ENCODE measurements at regions not wholly inside any gene's neighbourhood (a gene's known extent, or its start where the extent isn't known, plus 50 kb on each side); places are given as distances from the start of the nearest gene placed in this dataset.

DNA sequence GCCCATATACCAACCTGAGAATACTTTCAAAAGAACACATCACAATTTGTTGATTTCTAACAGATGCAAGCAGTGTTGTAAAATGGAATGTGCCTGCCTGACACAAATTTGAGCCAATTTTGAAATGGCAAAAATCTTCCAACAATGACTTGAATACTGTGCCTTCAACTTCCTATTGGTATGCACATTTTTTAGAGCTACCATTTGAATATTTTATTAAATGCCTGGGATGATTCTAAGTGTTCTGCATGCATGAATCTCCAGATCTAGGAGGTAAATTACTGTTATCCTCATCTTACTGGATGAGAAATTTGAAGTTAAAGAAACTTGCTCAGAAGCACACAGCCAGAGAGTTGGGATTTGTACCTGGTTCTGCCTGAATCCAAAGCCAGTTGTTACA, 282.8 kb upstream of the LRRN1 start:
- ATAC-seq (ENCODE audit: low FRiP score) (no peak), DNase-seq (ENCODE audit: low spot score) (no peak)
- no peak for TF ChIP-seq CTCF (IDR thresholded peaks at IDR 0.05)

DNA sequence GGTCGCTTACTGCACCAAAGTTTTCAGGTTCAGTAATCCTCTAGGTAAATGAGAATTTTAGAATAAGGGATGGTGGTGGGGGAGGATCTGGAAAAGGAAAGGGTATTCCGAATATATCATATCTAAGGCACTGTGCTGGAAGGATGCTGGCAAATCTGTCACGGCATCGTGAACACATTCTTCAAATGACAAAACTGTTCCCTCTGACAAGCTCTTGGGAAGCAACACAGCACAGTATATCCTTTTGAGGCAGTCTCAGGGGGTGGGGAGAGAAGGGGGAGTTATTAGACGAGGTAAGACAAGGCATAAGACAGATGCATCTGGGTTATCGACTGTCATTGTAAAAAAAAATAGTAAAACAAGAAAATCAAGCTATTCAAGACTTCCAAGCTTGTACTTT, 289.6 kb upstream of the LRRN1 start:
- ATAC-seq (ENCODE audit: low FRiP score) (no peak), DNase-seq (ENCODE audit: low spot score) (no peak)
- no peak for TF ChIP-seq CTCF (IDR thresholded peaks at IDR 0.05)

DNA sequence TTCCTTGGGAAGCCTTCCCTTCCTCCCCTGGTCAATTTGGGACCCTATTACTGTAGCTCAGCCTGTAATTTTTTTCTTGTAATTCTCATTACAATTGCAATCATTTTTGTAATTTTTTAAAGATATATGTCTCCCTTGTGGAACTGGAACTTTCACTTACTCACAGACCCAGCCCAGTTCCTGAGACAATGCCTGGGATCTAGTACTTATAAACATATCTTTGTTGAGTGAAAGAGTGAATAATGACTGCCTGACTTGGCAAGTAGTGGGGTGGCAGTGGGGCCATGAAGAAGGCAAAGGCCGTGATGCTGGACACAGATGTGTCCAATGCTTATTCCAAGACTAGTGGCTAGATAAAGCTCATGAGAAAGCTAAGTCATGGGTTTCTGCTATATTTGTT, 294.5 kb upstream of the LRRN1 start:
- ATAC-seq (ENCODE audit: low FRiP score), result no peak
- DNase-seq (ENCODE audit: low spot score), result no peak
- TF ChIP-seq CTCF (IDR thresholded peaks at IDR 0.05), result no peak

GRCh38 chr3:3503411-3503810, 295.8 kb upstream of the LRRN1 start:
- ATAC-seq (ENCODE audit: low FRiP score) (no peak), DNase-seq (ENCODE audit: low spot score) (no peak)
- TF ChIP-seq CTCF (IDR thresholded peaks at IDR 0.05), result no peak

DNA sequence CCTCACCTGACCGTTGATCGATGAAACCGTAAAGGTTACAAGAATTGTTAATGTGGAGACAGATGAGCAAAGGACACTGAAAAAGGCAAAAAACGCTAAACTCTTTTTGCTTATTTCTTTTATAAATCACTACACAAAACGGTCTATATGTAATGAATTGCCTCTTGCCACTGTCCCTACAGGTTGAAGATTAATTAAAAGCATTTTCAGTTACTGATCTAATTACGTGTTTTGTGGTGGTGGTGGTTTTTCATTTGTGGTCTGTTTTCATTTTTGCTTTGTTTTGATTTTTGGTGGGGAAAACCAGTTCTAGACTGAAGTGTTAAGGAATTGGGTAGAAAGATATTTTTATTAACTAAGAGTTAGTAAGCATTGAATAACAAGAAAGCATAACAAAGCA, 299.2 kb upstream of the LRRN1 start:
- TF ChIP-seq CTCF (IDR thresholded peaks at IDR 0.05), result no peak
- DNase-seq (ENCODE audit: low spot score) (no peak), ATAC-seq (ENCODE audit: low FRiP score) (no peak)

GRCh38 chr3:3499012-3499562, 300.1 kb upstream of the LRRN1 start:
- ATAC-seq (ENCODE audit: low FRiP score) (no peak), DNase-seq (ENCODE audit: low spot score) (no peak)
- TF ChIP-seq CTCF (IDR thresholded peaks at IDR 0.05), result no peak

DNA sequence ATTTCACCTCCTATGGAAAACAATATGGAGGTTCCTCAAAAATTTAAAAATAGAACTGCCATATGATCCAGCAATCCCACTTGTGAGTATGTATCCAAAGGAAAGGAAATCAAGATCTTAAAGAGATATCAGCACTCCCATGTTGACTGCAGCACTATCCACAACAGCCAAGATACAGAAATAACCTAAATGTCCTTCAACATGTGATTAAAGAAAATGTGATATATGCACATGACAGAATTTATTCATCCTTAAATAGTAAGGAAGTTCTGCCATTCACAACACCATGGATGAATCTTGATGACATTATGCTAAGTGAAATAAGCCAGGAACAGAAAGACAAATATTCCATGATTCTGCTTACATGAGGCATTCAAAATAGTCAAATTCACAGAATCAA, 303.6 kb upstream of the LRRN1 start:
- no peak for DNase-seq (ENCODE audit: low spot score)
- TF ChIP-seq CTCF (IDR thresholded peaks at IDR 0.05), result no peak
- no peak for ATAC-seq (ENCODE audit: low FRiP score)

Measured in omental fat pad (tissue), 3 donors.